ENCODE measurements at regions not wholly inside any gene's neighbourhood (a gene's known extent, or its start where the extent isn't known, plus 50 kb on each side); places are given as distances from the start of the nearest gene placed in this dataset.

DNA sequence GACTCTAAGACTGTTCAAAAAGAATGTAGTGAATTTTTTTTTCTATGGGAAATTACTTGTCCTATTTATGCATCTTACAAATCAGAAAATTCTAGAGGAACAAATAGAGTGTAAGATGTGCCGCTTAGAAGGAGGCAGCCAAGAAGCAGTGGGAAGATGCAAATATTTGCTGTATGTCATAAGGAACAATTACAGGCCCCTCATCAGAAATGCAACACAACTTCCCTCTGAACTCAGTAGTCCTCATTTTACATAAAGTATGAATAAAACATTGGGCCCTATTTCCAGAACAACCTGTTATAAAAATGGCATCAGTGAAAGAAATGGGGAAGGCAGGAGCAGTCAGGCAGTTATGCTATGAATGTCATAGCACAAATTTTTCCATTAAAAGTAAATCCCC, 50.7 kb upstream of the SCG2 start:
- dilution Hi-C loops (cut with MboI; ENCODE audit: extremely low pct_ligation_motif_present, low sequenced_read_pairs) = no loop called here
- Histone ChIP-seq H2AFZ (ENCODE audit: control insufficient read depth, low read length) (no peak overlapping the region), H3K9me3 (ENCODE audit: control insufficient read depth, low read depth, low read length) (no peaks in the 10 kb centered on the region), H3K4me2 (ENCODE audit: control insufficient read depth, extremely low read depth, insufficient read depth, low read depth, low read length) (no peak overlapping the region), H3K36me3 (ENCODE audit: control insufficient read depth in 2 of 2, extremely low read depth in 1 of 2, insufficient read depth in 2 of 2, low read length in 2 of 2) (no peaks in the 10 kb centered on the region), H3K9me1 (ENCODE audit: control insufficient read depth, extremely low read depth, insufficient read depth, low read length) (no peaks in the 10 kb centered on the region), H4K20me1 (ENCODE audit: control insufficient read depth, extremely low read depth, insufficient read depth, low read length) (no peaks in the 10 kb centered on the region), H3K9ac (ENCODE audit: control insufficient read depth, extremely low read depth, insufficient read depth, low read length) (no peak overlapping the region), H3K4me1 (ENCODE audit: control insufficient read depth, extremely low read depth, insufficient read depth, low read length) (no peaks in the 10 kb centered on the region), H3K27ac (ENCODE audit: control insufficient read depth, insufficient read depth, low read length) (no peak overlapping the region), H3K79me2 (ENCODE audit: control insufficient read depth, insufficient read depth, low read length) (no peaks in the 10 kb centered on the region), H3K27me3 (ENCODE audit: control insufficient read depth, extremely low read depth, insufficient read depth, low read length) (no peaks in the 10 kb centered on the region), H3K4me3 (ENCODE audit: control insufficient read depth in 2 of 3, extremely low read depth in 1 of 3, insufficient read depth in 2 of 3, low read depth in 1 of 3, low read length in 3 of 3) (no peak overlapping the region)
- FAIRE-seq (no peak), DNase-seq (ENCODE audit: low read depth, low spot score) (no peak)
- no peak for TF ChIP-seq EZH2 (IDR thresholded peaks at IDR 0.05; ENCODE audit: low read length)
- TF ChIP-seq, protein P1, sequence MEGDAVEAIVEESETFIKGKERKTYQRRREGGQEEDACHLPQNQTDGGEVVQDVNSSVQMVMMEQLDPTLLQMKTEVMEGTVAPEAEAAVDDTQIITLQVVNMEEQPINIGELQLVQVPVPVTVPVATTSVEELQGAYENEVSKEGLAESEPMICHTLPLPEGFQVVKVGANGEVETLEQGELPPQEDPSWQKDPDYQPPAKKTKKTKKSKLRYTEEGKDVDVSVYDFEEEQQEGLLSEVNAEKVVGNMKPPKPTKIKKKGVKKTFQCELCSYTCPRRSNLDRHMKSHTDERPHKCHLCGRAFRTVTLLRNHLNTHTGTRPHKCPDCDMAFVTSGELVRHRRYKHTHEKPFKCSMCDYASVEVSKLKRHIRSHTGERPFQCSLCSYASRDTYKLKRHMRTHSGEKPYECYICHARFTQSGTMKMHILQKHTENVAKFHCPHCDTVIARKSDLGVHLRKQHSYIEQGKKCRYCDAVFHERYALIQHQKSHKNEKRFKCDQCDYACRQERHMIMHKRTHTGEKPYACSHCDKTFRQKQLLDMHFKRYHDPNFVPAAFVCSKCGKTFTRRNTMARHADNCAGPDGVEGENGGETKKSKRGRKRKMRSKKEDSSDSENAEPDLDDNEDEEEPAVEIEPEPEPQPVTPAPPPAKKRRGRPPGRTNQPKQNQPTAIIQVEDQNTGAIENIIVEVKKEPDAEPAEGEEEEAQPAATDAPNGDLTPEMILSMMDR (optimal IDR thresholded peaks at IDR 0.05 in 1 of 3, IDR thresholded peaks at IDR 0.05 in 1 of 3, conservative IDR thresholded peaks at IDR 0.05 in 1 of 3; ENCODE audit: extremely low read depth in 1 of 3, insufficient read depth in 2 of 3, low read length in 3 of 3) = no peak

DNA sequence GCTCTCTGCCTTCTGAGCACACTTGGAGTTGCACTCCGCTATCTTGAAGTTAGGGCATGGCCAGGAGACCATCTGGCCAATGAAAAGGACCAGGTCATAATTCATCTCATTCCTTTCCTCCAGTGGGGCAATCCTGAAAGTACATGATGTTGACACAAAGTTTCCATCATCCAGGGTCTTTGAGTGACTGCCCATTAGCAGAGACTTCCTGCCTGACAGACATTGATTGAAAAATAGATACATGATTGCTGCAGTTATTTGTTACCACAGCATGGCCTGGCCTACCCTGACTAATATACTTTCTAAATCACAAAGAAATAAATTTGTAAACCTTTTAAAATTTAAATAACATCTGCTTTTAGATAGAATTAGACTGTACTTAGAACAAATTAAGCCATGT, 50.0 kb upstream of the SCG2 start:
- H3K79me2 ChIP-seq (ENCODE audit: control insufficient read depth, insufficient read depth, low read length) = no peaks in the 10 kb centered on the region
- H3K27ac ChIP-seq (ENCODE audit: control insufficient read depth, insufficient read depth, low read length) = no peak overlapping the region
- no peak for DNase-seq (ENCODE audit: low read depth, low spot score)
- TF ChIP-seq, protein P1 (optimal IDR thresholded peaks at IDR 0.05 in 1 of 3, IDR thresholded peaks at IDR 0.05 in 1 of 3, conservative IDR thresholded peaks at IDR 0.05 in 1 of 3; ENCODE audit: extremely low read depth in 1 of 3, insufficient read depth in 2 of 3, low read length in 3 of 3) = no peak
- no peak for TF ChIP-seq EZH2 (IDR thresholded peaks at IDR 0.05; ENCODE audit: low read length)
- no peaks in the 10 kb centered on the region for H3K36me3 ChIP-seq (ENCODE audit: control insufficient read depth in 2 of 2, extremely low read depth in 1 of 2, insufficient read depth in 2 of 2, low read length in 2 of 2)
- dilution Hi-C loops (cut with MboI; ENCODE audit: extremely low pct_ligation_motif_present, low sequenced_read_pairs) = no loop called here
- no peak overlapping the region for H3K9ac ChIP-seq (ENCODE audit: control insufficient read depth, extremely low read depth, insufficient read depth, low read length)
- H4K20me1 ChIP-seq (ENCODE audit: control insufficient read depth, extremely low read depth, insufficient read depth, low read length) = no peaks in the 10 kb centered on the region
- H3K4me3 ChIP-seq (ENCODE audit: control insufficient read depth in 2 of 3, extremely low read depth in 1 of 3, insufficient read depth in 2 of 3, low read depth in 1 of 3, low read length in 3 of 3) = no peak overlapping the region
- H3K4me2 ChIP-seq (ENCODE audit: control insufficient read depth, extremely low read depth, insufficient read depth, low read depth, low read length) = no peak overlapping the region
- H3K27me3 ChIP-seq (ENCODE audit: control insufficient read depth, extremely low read depth, insufficient read depth, low read length) = no peaks in the 10 kb centered on the region
- no peaks in the 10 kb centered on the region for H3K9me3 ChIP-seq (ENCODE audit: control insufficient read depth, low read depth, low read length)
- no peaks in the 10 kb centered on the region for H3K4me1 ChIP-seq (ENCODE audit: control insufficient read depth, extremely low read depth, insufficient read depth, low read length)
- FAIRE-seq = no peak
- H2AFZ ChIP-seq (ENCODE audit: control insufficient read depth, low read length) = no peak overlapping the region
- no peaks in the 10 kb centered on the region for H3K9me1 ChIP-seq (ENCODE audit: control insufficient read depth, extremely low read depth, insufficient read depth, low read length)

Data from keratinocyte (primary cell).